ENCODE measurements at regions not wholly inside any gene's neighbourhood (a gene's known extent, or its start where the extent isn't known, plus 50 kb on each side); places are given as distances from the start of the nearest gene placed in this dataset.

DNA sequence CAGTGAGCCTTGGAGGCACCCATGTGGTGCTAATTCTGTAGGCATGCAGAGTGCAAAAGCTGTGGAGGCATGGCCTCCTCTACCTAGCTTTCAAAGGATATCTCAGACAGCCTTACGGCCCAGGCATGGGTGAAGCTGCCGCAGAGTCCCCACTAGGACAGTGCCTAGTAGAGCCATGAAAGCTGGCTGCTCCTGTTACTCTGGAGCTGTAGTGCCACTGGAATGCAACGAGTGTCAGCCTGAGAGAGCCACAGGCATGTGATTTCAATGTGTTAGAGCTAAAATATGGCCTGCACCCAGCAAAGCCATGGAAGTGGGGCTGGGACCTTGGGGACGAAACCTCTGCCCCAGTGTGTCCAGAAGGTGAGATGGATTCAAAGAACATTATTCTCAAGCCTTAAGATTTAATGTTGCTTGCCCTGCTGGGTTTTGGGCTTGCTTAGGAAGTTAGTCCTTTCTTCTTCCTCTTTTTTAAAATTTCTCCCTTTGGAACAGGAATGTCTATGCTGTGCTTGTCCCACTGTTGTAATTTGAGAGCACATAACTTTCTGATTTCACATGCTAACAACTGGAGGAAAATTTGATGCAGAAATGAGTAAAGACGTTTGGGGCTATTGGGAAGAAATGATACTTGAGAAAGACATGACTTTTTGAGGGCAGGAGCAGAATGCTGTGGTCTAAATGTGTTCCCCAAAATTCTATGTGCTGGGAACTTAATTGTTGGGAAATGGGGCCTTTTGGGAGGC lies 298.4 kb downstream of the PSAT1 start (continued):
- TF ChIP-seq, protein P1, sequence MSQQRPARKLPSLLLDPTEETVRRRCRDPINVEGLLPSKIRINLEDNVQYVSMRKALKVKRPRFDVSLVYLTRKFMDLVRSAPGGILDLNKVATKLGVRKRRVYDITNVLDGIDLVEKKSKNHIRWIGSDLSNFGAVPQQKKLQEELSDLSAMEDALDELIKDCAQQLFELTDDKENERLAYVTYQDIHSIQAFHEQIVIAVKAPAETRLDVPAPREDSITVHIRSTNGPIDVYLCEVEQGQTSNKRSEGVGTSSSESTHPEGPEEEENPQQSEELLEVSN (IDR thresholded peaks at IDR 0.05), result no peak
- TF ChIP-seq SIRT6 (IDR thresholded peaks at IDR 0.05; ENCODE audit: low read length), result no peak
